ENCODE measurements at regions not wholly inside any gene's neighbourhood (a gene's known extent, or its start where the extent isn't known, plus 50 kb on each side); places are given as distances from the start of the nearest gene placed in this dataset.

DNA sequence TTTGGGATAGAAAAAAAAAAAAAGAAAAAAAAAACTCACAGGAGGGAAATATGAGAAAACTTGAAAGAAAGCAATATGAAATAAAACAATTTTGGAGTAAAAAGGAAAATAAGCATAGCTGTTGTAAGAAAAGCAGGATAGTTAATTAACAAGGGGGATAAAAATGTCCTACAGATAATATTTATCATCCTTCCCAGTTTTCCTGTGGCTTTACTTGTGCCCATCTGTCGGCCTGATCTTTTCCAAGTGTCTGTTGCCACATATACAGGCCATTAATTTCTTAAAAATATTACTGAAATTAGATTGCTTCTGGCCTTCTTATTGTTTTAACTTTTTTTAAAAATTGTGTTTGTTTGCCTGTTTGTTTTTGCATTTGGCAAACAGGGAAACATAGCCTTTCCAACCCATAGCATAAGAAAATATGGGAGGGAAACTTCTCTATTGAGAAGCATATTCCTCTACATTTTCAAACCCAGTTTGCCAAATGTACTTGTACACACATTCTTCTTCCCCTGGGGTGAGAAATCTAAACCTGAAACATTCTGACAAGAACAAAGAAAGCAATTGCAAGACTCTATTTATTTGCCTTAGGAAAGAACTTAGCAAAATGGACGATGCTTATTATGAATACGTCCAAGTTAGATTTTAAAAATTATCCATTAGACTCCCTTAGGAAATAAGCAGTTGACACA is 272.3 kb downstream of the CDH20 start:
- FAIRE-seq: no peak
- TF ChIP-seq, protein P1, sequence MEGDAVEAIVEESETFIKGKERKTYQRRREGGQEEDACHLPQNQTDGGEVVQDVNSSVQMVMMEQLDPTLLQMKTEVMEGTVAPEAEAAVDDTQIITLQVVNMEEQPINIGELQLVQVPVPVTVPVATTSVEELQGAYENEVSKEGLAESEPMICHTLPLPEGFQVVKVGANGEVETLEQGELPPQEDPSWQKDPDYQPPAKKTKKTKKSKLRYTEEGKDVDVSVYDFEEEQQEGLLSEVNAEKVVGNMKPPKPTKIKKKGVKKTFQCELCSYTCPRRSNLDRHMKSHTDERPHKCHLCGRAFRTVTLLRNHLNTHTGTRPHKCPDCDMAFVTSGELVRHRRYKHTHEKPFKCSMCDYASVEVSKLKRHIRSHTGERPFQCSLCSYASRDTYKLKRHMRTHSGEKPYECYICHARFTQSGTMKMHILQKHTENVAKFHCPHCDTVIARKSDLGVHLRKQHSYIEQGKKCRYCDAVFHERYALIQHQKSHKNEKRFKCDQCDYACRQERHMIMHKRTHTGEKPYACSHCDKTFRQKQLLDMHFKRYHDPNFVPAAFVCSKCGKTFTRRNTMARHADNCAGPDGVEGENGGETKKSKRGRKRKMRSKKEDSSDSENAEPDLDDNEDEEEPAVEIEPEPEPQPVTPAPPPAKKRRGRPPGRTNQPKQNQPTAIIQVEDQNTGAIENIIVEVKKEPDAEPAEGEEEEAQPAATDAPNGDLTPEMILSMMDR (IDR thresholded peaks at IDR 0.05; ENCODE audit: insufficient read depth, low read length, severe bottlenecking): no peak
- Histone ChIP-seq H3K4me3 (ENCODE audit: low read depth, low read length) (peak overlapping the region; percentile 32), H3K36me3 (ENCODE audit: control insufficient read depth, insufficient read depth, low read length) (no peaks in the 10 kb centered on the region), H3K27me3 (ENCODE audit: control insufficient read depth, insufficient read depth, low read length) (no peaks in the 10 kb centered on the region)
- no peak for DNase-seq (ENCODE audit: low read depth)

Data from bronchial epithelial cell (primary cell).